Nucleus accumbens (tissue), 56 donors: ENCODE measurements at regions not wholly inside any gene's neighbourhood (a gene's known extent, or its start where the extent isn't known, plus 50 kb on each side); places are given as distances from the start of the nearest gene placed in this dataset.
"Not testable (repeated sequence)": the region's sequence is repeated elsewhere in the genome, so short reads cannot be mapped to it uniquely, and the experiment has no call there.

Source experiments
- DNase-seq, 56 donors: peaks; one replicate each; lab custom pipeline; 2025; lab: John Stamatoyannopoulos, UW

- DNase-seq: no peak
Measured at GRCh38 chr5:29588236-29588635, 1605.2 kb upstream of the CDH6 start.

- no peak for DNase-seq
Measured at GRCh38 chr5:29587832-29588231, 1605.7 kb upstream of the CDH6 start.

DNA sequence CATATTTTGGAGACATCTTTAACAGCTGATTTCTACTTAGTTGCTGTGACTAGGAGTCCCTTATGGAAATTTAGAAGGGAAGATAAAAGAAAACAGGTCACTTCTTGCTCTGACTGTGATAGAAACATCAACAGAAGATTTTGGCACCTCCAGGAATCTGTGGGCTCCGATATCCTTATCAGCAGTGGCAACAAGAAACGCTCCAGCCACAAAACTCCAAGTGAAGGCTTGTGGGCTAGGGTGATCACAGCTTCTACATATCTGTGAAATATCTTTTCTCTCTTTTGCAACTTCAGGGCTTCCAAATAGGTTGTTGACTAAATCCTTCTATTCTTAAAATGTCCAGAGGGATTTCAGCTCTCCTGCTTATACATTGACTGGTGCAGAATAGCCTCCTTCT, 1625.5 kb upstream of the CDH6 start:
- no peak for DNase-seq

DNA sequence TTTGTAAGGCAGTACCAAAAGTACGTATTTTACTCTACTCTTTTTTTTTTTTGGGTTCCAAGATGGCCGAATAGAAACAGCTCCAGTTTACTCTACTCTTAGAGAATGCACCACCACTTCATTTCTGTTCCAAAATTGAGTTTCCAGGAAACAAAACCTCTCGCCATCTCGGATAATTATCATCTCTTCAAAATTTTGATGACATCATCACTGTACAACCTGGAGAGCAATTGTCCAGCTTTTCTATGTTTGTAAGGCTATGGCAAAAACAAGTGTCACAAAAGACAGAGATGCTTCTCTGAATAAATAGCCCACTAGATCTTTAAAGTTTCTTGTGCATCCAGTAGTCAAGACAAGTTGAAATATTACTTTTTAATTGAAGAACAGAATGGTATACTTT, 1631.9 kb upstream of the CDH6 start:
- DNase-seq: no peak

GRCh38 chr5:29550523-29550922, 1643.0 kb upstream of the CDH6 start:
- DNase-seq: no peak

- no peak for DNase-seq
Measured at GRCh38 chr5:29548262-29548661, 1645.2 kb upstream of the CDH6 start.

DNA sequence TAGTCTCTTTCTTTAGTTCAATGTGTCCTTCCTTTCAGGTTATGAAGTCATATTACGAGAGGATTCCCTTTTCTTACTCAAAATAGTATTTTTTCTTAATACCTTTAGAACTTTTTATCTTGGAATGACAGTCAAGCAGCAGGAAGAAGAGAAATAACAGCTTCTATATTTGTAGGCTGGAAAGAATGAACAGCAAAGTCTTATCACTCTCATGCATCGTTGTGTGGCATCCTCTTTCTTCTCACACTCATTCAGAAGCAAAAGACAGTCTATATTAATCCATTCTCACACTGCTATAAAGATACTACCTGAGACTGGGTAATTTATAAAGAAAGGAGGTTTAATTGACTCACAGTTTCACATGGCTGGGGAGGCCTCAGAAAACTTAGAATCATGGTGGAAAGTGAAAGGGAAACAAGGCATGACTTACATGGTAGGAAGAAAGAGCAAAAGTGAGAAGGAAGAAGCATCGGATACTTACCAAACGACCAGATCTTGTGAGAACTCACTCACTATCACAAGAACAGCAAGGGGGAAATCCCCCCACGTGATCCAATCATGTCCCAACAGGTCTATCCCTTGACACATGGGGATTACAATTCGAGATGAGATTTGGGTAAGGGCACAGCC, 1646.1 kb upstream of the CDH6 start:
- DNase-seq: no peak

DNA sequence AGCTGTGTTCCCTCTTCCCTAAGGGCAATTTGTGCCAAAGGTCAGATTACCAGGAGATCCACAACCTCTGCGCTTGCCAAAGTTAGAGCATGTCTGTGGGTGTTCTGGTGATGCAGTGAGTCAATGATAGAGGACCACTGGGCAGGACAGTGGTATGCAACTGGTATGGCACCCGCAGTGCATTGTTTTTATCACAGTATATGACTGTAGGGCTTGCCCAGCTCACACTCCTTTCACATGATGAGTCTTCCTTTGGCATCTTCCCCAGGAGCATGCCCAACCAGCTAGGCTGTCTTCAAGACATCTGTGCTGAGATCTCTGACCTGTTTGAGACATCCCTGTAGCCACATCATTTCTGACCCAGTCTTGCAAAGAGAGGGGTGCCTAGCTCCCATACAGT, 1650.0 kb upstream of the CDH6 start:
- DNase-seq: no peak

GRCh38 chr5:29524227-29524626, 1669.3 kb upstream of the CDH6 start:
- DNase-seq: no peak

DNA sequence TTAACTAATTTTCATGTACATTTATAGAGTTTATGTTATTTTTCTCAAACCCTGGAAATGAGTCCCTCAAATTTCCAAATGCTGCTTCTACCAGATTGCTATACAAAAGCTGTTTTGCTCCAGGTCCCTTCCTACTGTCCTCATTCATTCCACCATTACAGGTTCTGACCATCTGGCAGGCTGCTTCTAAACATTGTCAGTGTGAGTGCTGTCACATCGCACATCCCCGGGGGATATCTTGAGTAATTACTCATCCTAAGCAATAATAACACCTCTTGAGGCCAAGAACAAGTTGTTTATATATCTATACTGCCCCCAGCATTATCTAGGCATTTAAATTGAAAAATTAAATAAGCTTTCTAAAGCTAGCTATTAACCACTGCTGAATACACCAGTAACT, 1675.3 kb upstream of the CDH6 start:
- DNase-seq: no peak

- no peak for DNase-seq
Measured at GRCh38 chr5:29516224-29516623, 1677.3 kb upstream of the CDH6 start.

- DNase-seq: no peak
Measured at GRCh38 chr5:29508131-29508530, 1685.4 kb upstream of the CDH6 start.

DNA sequence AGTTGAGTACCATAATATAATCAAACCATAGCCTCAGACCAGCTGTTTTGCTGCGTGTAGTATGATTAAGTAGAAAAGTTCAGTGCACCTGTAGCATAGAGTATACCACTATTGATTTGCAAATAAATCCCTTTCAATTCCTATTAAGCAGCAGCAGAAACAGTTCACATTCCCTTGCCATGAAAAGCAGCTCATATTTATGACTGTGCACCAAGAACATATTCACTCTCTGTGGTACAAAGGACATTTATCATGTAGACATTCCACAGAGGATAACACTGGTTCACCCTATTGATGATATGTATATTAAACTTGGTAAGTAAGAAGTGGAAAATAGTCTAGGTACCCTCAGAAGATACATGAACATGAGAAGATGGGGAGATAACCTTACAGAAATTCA, 1689.1 kb upstream of the CDH6 start:
- no peak for DNase-seq

DNA sequence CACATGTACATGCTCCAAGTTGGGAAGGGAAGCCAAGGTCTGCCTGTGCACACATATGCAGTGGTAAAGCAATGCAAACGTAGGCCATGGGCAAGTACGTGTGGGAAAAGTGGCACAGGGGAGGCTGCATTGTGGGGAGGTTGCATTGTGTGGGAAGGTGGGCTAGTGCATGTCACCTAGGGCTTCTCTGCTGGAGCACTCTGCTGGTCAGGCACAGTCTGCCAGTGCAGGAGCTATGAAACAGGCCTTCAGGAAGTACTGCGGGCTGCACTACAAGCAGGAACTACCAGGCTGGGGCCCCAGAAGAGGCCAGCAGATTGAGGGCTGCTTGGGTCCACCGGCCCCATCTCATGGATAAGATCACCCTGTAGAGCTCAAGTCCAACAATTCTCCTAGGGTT, 1694.6 kb upstream of the CDH6 start:
- DNase-seq: no peak

DNA sequence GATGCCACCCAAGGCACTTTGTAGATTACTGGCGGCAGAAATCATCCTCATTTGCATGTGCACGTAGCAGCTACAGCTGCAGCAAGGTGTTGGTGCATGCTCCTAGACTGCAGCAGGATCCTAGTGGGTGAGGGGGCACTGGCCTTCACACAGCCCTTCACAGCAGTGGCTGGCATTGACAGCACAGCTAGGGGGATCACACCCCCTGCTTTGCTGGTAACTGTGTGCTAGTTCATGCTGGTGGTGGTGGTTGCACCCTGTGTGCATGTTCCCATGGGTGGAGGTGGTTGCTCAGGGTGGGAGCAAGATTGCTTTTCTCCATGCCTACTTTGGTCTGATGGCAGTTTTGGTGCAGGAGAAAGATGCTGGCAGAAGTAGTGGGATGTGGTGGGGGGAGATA, 1695.1 kb upstream of the CDH6 start:
- DNase-seq: no peak

- DNase-seq: no peak
Measured at GRCh38 chr5:29485333-29485732, 1708.2 kb upstream of the CDH6 start.

- DNase-seq: no peak
Measured at GRCh38 chr5:29469581-29469980, 1723.9 kb upstream of the CDH6 start.

- no peak for DNase-seq
Measured at GRCh38 chr5:29462241-29462640, 1731.2 kb upstream of the CDH6 start.

- no peak for DNase-seq
Measured at GRCh38 chr5:29460971-29461559, 1732.4 kb upstream of the CDH6 start.

DNA sequence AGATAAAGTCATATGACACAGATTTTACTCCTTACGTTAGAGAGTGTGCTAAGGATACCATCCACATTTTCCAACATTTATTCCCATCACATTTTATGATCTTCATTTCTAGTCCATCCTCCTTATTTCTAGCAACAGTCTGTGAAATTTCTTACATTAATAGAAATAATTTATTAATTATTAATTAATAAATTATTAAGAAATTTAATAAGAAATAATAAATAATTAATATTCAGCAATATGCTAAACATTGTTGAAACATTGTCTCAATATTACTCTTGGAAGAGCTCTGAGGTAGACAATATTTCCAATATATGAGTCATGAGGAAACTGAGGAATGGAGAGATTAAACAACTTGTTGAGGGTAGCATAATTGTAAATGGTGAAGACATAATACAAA, 1742.5 kb upstream of the CDH6 start:
- not testable (repeated sequence) for DNase-seq

DNA sequence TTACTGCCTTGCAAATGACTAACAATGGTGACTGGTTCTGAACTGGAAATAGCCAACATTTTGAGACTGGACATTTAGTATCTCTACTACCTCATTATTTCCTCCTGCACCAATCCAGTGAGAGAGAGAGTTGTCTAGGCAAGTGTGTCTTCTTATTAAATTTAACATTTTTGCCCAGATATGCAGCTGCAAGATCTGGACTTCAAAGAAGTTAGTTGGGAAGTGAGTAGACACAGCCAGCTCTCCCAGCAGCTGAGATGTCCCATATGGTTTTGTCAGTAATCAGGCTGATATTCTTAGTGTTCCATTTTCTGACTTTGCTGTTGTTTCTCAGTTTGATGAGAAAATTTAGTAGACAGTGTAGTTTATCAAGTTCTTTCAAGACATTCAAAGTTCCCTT, 1778.8 kb upstream of the CDH6 start:
- no peak for DNase-seq

DNA sequence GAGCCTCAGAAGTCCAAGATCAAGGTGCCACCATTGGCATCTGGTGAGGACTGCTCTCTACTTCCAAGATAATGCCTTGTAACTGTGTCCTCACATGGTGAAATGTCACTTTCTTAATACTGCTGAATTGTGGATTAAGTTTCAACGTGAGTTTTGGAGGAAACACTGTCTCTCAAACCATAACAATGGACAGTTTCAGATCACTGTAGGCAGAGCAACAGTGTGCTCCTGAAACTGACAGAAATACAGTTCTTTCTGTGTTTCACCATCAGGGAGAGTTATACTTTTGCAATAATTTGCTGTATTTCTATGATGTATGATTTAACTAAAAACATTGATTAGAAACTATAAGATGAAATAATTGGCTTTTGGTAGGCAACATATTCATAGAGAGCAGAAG, 1780.5 kb upstream of the CDH6 start:
- DNase-seq: no peak

- DNase-seq: no peak
Measured at GRCh38 chr5:29402270-29402669, 1791.2 kb upstream of the CDH6 start.
